GM18520 (cell line): ENCODE measurements at regions not wholly inside any gene's neighbourhood (a gene's known extent, or its start where the extent isn't known, plus 50 kb on each side); places are given as distances from the start of the nearest gene placed in this dataset.
"Not testable (repeated sequence)": the region's sequence is repeated elsewhere in the genome, so short reads cannot be mapped to it uniquely, and the experiment has no call there.

Experiments
- ATAC-seq: cut with Tn5 transposase; IDR thresholded peaks from one replicate; pipeline ENCODE4 v1.9.1; 2021; ENCODE audit not compliant: unreplicated experiment

DNA sequence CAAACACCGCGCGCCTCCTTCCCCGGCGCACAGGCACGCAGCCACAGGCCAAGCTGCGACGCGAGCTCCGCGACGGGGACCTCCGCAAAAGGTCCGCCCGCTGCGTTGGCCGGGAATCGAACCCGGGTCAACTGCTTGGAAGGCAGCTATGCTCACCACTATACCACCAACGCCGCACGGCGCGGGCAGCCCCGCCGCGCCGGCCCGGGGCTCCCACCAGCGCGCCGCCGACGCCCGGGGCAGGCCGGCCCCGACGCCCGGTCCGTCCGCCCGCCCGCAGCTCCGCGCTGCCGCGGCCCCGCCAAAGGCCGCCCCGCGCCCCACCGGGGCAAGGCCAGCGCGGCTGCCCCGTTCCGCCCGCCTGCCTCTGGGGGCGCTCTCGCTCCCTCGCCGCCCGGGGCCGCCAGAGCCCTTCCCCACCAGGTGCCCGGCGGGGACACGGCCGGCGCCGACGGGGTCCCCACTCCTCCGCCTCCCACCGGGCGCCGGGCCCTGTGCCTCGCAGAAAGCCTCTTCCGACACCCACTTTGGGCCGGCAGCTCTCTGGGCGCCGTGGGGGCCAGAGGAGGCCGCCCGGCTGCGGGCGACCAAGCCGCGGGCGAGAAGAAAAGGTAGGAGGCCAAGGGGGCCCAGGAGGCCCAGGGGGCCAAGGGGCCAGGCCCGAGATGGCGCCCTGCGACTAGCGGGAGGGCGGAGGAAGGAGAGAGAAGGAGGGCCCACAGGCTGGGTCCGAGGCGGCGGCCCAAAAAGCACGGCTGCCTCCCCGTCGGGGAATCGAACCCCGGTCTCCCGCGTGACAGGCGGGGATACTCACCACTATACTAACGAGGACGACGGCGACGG, 50.2 kb upstream of the FCGR2A start:
- peak; percentile 22 for ATAC-seq

DNA sequence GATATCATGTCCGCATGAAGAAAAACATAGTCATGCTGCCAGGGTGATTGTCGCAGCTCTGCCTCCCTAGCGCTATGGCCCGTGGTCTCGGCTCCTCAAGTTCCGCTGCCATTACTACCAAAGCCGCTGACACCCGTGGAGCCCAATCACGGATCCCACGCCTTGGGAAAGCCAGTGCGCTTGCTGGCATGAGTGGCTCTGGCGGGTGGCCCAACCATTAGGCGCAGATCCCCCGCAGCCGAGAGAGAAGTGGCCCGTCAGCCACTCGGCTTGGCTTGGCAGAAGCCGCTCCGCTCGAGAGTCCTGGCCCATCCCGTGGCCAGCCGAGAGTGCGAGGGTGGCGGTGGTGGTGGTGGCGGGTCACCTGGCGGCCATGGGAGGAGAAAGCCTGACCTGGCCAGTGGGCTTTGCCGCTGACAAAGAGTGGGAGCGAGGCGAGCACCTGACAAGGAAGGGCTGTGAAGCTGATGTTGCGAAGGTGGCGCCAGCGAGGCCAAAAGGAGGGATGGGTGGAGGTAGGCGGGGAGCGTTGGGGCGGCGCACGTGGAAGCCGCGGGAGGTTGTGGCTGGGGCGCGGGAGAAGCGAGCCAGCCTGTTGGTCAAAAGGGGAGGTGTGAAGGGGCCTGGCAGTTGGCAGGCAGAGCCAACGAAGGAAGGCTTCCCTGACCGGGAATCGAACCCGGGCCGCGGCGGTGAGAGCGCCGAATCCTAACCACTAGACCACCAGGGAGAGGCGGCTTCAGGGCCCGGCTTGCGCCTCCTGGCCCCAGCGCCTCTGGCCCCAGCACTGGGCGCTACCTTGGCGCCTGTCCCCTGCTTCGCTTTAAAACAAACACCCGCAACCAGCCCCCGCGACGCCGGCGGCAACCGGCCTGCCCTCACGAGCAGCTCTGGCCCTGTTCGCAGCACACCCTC, 51.0 kb upstream of the FCGR2A start:
- peak; percentile 53 for ATAC-seq

DNA sequence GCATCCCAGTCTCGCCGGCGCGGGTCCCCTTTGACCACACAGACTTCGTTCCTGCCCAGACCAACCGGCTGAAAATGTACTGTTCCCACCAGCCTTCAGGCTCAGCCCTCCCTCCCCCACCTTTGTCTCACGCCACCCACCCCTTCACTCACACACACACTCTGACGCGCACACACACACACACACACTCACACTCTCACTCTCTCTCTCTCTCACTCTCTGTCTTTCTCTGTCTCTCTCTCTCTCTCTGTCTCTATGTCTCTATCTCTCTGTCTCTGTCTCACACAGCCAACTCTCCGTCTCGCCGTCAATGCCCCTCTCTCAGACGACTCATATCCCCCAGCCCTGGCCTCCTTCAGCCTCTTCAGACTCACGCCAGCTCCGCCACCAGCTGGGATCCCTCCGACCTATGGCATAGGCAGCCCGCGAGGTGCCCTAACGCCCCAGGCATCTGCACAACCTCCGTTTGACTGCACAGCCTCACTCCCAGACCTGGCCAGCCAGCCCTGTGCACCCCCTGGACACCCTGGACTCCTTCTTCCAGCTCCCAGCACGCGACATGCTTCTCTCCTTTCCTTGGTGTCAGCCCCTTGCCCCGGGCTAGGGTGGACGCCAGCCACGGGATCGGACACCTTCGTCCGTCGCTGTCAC, 53.4 kb upstream of the FCGR2A start:
- ATAC-seq: not testable (repeated sequence)

DNA sequence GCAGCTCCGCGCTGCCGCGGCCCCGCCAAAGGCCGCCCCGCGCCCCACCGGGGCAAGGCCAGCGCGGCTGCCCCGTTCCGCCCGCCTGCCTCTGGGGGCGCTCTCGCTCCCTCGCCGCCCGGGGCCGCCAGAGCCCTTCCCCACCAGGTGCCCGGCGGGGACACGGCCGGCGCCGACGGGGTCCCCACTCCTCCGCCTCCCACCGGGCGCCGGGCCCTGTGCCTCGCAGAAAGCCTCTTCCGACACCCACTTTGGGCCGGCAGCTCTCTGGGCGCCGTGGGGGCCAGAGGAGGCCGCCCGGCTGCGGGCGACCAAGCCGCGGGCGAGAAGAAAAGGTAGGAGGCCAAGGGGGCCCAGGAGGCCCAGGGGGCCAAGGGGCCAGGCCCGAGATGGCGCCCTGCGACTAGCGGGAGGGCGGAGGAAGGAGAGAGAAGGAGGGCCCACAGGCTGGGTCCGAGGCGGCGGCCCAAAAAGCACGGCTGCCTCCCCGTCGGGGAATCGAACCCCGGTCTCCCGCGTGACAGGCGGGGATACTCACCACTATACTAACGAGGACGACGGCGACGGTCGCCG, 57.4 kb upstream of the FCGR2A start:
- ATAC-seq: not testable (repeated sequence)

DNA sequence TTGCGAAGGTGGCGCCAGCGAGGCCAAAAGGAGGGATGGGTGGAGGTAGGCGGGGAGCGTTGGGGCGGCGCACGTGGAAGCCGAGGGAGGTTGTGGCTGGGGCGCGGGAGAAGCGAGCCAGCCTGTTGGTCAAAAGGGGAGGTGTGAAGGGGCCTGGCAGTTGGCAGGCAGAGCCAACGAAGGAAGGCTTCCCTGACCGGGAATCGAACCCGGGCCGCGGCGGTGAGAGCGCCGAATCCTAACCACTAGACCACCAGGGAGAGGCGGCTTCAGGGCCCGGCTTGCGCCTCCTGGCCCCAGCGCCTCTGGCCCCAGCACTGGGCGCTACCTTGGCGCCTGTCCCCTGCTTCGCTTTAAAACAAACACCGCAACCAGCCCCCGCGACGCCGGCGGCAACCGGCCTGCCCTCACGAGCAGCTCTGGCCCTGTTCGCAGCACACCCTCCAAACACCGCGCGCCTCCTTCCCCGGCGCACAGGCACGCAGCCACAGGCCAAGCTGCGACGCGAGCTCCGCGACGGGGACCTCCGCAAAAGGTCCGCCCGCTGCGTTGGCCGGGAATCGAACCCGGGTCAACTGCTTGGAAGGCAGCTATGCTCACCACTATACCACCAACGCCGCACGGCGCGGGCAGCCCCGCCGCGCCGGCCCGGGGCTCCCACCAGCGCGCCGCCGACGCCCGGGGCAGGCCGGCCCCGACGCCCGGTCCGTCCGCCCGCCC, 58.1 kb upstream of the FCGR2A start:
- peak; percentile 42 for ATAC-seq

DNA sequence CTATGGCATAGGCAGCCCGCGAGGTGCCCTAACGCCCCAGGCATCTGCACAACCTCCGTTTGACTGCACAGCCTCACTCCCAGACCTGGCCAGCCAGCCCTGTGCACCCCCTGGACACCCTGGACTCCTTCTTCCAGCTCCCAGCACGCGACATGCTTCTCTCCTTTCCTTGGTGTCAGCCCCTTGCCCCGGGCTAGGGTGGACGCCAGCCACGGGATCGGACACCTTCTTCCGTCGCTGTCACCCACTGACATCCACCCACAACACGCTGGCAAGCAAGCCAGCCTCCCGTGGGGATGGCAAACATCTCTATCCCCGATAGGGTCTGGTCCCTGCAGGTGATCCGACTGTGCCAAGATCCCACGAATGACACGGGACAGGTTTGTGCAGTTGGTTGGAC, 60.5 kb upstream of the FCGR2A start:
- ATAC-seq: not testable (repeated sequence)

DNA sequence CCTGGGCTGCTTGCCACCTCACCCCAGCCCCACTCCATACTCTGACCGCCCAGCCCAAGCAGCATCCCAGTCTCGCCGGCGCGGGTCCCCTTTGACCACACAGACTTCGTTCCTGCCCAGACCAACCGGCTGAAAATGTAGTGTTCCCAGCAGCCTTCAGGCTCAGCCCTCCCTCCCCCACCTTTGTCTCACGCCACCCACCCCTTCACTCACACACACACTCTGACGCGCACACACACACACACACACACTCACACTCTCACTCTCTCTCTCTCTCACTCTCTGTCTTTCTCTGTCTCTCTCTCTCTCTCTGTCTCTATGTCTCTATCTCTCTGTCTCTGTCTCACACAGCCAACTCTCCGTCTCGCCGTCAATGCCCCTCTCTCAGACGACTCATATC, 61.0 kb upstream of the FCGR2A start:
- not testable (repeated sequence) for ATAC-seq

DNA sequence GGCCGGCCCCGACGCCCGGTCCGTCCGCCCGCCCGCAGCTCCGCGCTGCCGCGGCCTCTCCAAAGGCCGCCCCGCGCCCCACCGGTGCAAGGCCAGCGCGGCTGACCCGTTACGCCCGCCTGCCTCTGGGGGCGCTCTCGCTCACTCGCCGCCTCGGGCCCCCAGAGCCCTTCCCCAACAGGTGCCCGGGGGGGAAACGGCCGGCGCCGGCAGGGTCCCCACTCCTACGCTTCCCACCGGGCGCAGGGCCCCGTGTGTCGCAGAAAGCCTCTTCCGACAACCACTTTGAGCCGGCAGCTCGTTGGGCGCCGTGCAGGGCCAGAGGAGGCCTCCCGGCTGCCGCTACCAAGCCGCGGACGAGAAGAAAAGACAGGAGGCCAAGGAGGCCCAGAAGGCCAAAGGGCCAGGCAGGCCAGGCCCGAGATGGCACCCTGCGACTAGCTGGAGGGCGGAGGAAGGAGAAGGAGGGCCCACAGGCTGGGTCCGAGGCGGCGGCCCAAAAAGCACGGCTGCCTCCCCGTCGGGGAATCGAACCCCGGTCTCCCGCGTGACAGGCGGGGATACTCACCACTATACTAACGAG, 64.9 kb upstream of the FCGR2A start:
- ATAC-seq: peak; percentile 40

DNA sequence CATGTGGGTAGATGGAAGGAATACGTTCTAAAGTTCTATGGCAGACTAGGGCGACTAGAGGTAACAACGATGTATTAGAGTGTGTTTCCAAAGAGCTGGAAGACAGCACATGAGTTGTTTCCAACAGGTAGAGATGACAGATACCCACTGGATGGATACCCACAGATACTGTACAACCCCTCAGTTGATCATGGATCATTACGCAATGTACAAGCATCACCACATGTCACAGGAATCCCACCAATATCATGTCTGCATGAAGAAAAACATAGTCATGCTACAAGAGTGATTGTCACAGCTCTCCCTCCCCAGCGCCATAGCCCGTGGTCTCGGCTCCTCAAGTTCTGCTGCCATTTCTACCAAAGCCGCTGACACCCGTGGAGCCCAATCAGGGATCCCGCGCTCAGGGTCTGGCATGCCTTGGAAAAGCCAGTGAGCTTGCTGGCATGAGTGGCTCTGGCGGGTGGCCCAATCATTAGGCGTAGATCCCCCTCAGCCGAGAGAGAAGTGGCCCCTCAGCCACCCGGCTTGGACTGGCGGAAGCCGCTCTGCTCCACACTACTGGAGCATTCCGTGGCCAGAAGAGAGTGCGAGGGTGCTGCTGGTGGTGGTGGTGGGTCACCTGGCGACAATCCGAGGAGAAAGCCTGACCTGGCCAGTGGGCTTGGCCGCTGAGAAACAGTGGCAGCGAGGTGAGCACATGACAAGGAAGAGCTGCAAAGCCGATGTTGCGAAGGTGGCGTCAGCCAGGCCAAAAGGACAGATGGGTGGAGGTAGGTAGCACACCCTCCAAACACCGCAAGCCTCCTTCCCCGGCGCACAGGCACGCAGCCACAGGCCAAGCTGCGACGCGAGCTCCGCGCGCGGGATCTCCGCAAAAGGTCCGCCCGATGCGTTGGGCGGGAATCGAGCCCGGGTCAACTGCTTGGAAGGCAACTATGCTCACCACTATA, 65.7 kb upstream of the FCGR2A start:
- ATAC-seq: no peak

DNA sequence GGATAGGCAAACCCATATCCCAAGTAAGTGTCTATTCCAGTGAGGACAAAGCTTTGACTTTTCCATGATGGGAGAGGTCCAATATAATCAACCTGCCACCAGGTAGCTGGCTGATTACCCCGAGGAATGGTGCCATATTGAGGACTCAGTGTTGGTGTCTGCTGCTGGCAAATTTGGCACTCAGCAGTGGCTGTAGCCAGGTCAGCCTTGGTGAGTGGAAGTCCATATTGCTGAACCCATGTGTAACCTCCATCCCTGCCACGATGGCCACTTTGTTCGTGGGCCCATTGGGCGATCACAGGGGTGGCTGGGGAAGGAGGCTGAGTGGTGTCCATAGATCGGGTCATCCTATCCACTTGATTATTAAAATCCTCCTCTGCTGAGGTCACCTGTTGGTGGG, 65.5 kb upstream of the CFAP126 start:
- not testable (repeated sequence) for ATAC-seq

DNA sequence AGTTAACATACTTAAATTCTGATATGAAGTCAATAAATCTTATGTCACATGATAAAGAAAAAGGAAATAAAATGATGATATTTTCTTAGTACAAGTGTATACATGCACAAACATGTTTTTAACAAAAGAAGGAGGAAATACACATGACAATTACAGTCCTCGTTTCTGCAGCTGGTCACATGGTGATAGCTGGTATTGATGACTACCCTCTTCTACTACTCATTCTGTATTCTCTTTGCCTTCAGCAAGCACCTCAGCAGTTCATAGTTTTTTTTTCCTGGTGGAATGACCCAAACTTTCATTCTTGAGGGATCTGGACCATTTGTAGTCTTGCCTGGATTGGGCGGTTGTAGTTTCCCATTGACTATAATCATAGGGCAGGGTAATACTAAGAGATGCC, 64.4 kb upstream of the CFAP126 start:
- ATAC-seq: no peak

DNA sequence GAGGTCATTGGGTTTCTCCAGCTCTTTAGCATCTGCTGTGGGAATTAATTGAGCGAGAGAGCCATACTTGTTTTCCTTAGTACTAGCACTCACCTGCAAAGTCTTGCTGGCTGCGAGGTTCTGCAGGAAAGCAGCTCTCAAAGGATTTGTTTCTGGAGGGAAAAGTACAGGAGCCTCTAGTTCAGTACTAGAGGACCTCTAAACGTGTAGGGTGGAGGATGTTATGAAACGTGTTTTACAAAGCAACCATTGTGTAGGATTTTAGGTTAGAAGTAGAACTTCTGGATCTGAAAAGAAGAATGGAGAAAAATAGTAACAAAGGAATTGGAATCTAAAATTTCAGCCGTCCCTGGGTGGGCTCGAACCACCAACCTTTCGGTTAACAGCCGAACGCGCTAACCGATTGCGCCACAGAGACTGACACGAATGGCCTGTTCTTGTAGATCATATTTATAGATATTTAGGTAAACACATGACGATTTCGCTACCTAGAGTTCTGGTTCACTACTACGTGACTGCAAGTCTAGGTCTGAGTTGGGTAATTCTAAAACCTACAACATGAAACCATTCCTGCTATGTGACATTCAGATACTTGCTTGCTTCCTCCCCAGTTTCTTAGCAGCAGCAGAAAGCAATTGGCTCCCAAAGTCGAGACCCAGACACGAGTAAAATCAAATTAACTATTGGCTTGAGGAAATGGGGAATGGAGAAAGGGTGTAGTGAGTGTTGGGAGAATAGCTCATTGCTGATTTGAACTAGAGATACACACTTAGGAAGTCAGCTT, 60.2 kb upstream of the CFAP126 start:
- ATAC-seq: no peak

DNA sequence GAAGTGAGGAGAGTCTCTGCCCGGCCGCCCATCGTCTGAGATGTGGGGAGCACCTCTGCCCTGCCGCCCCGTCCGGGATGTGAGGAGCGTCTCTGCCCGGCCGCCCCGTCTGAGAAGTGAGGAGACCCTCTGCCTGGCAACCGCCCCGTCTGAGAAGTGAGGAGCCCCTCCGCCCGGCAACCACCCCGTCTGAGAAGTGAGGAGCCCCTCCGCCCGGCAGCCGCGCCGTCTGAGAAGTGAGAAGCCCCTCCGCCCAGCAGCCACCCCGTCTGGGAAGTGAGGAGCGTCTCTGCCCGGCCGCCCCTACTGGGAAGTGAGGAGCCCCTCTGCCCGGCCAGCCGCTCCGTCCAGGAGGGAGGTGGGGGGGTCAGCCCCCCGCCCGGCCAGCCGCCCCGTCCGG, 55.2 kb upstream of the CFAP126 start:
- ATAC-seq: not testable (repeated sequence)

DNA sequence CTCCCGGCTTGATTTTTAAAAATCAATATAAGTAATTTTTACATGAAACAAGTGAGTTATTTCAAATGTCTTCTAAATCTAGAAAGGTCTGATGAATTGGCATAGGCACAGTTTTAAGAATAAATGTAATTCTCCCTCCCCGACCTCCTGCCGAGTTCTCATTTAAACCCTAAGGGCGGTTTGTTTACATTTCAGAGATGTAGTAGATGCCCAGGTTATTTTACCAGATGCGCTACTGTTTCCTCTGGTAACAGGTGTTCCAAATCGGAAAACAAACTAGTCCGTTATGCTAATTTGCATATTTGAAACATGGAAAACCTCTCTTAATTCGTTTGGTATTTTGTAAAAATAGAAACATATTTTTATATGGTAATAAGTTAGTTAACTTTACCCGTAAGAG, 53.8 kb upstream of the CFAP126 start:
- ATAC-seq: no peak

DNA sequence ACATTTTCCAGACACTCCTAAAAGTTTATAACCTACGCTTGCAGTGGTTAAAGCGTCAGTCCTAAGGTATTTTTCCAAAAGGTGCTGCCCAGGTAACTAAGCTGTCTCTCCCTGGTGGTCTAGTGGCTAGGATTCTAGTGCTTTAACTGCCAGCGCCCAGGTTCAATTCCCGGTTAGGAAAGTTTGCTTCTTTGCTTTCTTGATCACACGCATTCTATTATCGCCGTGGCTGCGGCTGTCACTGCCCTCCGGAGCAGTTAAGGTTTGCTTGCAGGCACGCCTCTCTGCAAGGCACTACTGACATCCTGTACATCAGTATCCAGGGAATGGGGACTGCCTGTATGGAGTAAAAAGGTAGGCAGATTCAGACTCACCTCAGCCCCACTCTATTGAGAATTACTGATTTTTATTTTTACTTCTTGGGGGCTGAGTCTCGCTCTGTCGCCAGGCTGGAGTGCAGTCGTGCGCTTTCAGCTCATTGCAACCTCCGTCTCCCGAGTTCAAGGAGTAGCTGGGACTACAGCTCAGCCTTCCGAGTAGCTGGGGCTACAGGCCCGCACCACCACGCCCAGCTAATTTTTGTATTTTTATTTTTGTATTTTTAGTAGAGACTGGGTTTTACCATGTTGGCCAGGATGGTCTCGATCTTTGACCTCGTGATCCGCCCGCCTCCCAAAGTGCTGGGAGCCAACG, 53.2 kb upstream of the CFAP126 start:
- ATAC-seq: no peak

DNA sequence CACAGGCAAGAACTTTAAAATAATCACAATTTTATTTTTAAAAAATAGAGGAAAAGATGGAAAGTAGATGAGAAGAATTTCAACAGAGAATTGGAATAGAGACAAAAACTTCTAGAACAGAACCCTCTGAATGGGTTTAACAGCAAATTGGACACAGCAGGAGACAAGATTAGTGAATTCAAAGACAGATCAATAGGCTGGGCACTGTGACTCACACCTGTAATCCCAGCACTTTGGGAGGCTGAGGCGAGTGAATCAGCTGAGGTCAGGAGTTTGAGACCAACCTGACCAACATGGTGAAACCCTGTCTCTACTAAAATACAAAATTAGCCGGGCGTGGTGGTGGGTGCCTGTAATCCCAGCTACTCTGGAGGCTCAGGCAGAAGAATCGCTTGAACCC, 49.9 kb upstream of the CFAP126 start:
- not testable (repeated sequence) for ATAC-seq
